ENCODE measurements at regions not wholly inside any gene's neighbourhood (a gene's known extent, or its start where the extent isn't known, plus 50 kb on each side); places are given as distances from the start of the nearest gene placed in this dataset.

GRCh38 chr2:185628985-185629384 is 109.6 kb upstream of the FSIP2 start:
- H3K27me3 ChIP-seq (ENCODE audit: insufficient read depth, low read depth): no peaks in the 10 kb centered on the region
- H3K9ac ChIP-seq: no peak overlapping the region
- H2AFZ ChIP-seq (ENCODE audit: low read depth): no peak overlapping the region
- no peaks in the 10 kb centered on the region for H3K36me3 ChIP-seq (ENCODE audit: insufficient read depth)
- H3K4me2 ChIP-seq: no peak overlapping the region
- H3K79me2 ChIP-seq (ENCODE audit: insufficient read depth, low read depth): no peaks in the 10 kb centered on the region
- H3K27ac ChIP-seq: no peak overlapping the region
- no peak overlapping the region for H3K4me3 ChIP-seq (IDR thresholded peaks at IDR 0.05; ENCODE audit: insufficient read depth, low read depth, low read length)
- no peaks in the 10 kb centered on the region for H4K20me1 ChIP-seq (ENCODE audit: insufficient read depth)
- peaks cover 21% of the 10 kb centered on the region for H3K4me1 ChIP-seq (ENCODE audit: low read depth, poor library complexity, severe bottlenecking)
- peak; percentile 79 for TF ChIP-seq CTCF (conservative IDR thresholded peaks at IDR 0.05; ENCODE audit: low read depth, low read length)

GRCh38 chr2:185633621-185634020 is 105.0 kb upstream of the FSIP2 start:
- Histone ChIP-seq H3K36me3 (ENCODE audit: insufficient read depth) (no peaks in the 10 kb centered on the region), H3K27me3 (ENCODE audit: insufficient read depth, low read depth) (no peaks in the 10 kb centered on the region), H4K20me1 (ENCODE audit: insufficient read depth) (no peaks in the 10 kb centered on the region), H3K9ac (no peak overlapping the region), H2AFZ (ENCODE audit: low read depth) (no peak overlapping the region), H3K79me2 (ENCODE audit: insufficient read depth, low read depth) (no peaks in the 10 kb centered on the region), H3K27ac (no peak overlapping the region), H3K4me2 (no peak overlapping the region), H3K4me1 (ENCODE audit: low read depth, poor library complexity, severe bottlenecking) (peaks cover 42% of the 10 kb centered on the region), H3K4me3 (IDR thresholded peaks at IDR 0.05; ENCODE audit: insufficient read depth, low read depth, low read length) (no peak overlapping the region)
- TF ChIP-seq CTCF (conservative IDR thresholded peaks at IDR 0.05; ENCODE audit: low read depth, low read length): no peak

- no peak for TF ChIP-seq CTCF (conservative IDR thresholded peaks at IDR 0.05; ENCODE audit: low read depth, low read length)
- Histone ChIP-seq H3K9ac (peak overlapping the region; percentile 28; the same call in 1 of the 2 replicates), H3K79me2 (ENCODE audit: insufficient read depth, low read depth) (no peaks in the 10 kb centered on the region), H4K20me1 (ENCODE audit: insufficient read depth) (no peaks in the 10 kb centered on the region), H3K4me2 (peak overlapping the region; percentile 66), H3K27ac (peak overlapping the region; percentile 80), H3K36me3 (ENCODE audit: insufficient read depth) (no peaks in the 10 kb centered on the region), H3K27me3 (ENCODE audit: insufficient read depth, low read depth) (no peaks in the 10 kb centered on the region), H3K4me1 (ENCODE audit: low read depth, poor library complexity, severe bottlenecking) (peaks cover 73% of the 10 kb centered on the region), H3K4me3 (IDR thresholded peaks at IDR 0.05; ENCODE audit: insufficient read depth, low read depth, low read length) (no peak overlapping the region), H2AFZ (ENCODE audit: low read depth) (peak overlapping the region; percentile 42; the same call in 1 of the 2 replicates)
Observed at GRCh38 chr2:185638771-185639170, 99.8 kb upstream of the FSIP2 start.

GRCh38 chr2:185640588-185640987 is 98.0 kb upstream of the FSIP2 start:
- no peak overlapping the region for H3K4me3 ChIP-seq (IDR thresholded peaks at IDR 0.05; ENCODE audit: insufficient read depth, low read depth, low read length)
- no peak for TF ChIP-seq CTCF (conservative IDR thresholded peaks at IDR 0.05; ENCODE audit: low read depth, low read length)
- H3K9ac ChIP-seq: no peak overlapping the region
- H3K27me3 ChIP-seq (ENCODE audit: insufficient read depth, low read depth): no peaks in the 10 kb centered on the region
- no peak overlapping the region for H2AFZ ChIP-seq (ENCODE audit: low read depth)
- peak overlapping the region; percentile 80; the same call in 1 of the 2 replicates for H3K27ac ChIP-seq
- no peaks in the 10 kb centered on the region for H3K79me2 ChIP-seq (ENCODE audit: insufficient read depth, low read depth)
- no peaks in the 10 kb centered on the region for H4K20me1 ChIP-seq (ENCODE audit: insufficient read depth)
- no peaks in the 10 kb centered on the region for H3K36me3 ChIP-seq (ENCODE audit: insufficient read depth)
- peaks cover 68% of the 10 kb centered on the region for H3K4me1 ChIP-seq (ENCODE audit: low read depth, poor library complexity, severe bottlenecking)
- H3K4me2 ChIP-seq: peak overlapping the region; percentile 66; the same call in 1 of the 2 replicates

Data from KMS-11 (cell line).